ENCODE measurements at regions not wholly inside any gene's neighbourhood (a gene's known extent, or its start where the extent isn't known, plus 50 kb on each side); places are given as distances from the start of the nearest gene placed in this dataset.
A peak's percentile ranks its signal among the peaks of the same experiment; 100 is the strongest.

DNA sequence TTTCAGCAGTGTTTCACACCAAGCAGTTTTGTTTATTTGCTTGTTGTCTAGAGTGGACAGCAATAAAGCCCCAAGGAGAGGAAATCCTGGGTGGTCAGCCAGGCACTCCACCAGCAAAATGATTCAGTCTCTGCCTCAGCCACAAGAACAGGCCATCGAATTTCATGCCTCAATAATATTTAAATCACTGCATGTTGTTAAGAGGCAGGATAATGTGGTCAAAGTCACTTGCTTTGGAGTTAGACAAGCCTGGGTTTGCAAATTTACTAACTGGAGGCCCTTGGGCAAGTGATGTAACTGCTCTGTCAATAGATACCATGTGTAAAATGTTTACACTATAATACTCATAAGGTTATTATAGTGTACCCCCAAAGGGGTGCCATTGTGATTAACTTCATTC is 349.6 kb downstream of the LMO4 start:
- no peak for DNase-seq (ENCODE audit: low read depth in 2 of 2)

DNA sequence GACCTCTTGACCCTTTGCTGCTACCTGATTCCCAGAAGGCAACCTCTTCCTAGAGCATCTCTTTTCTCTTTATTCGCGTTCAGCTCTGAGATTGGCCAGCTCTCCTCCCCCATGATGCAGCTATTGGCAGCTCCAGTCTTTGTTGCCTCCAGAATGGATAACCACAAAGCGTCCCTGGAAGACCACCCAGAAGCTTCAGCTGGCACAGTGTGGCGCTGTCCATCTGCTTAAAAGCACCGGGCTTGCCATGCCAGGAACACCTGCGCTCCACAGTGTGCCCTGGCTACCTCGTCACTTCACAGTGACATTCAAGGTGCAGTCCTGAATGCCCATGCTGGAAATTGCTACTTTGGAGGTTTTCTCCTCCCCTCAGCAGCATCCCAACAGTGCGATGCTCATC is 353.9 kb downstream of the LMO4 start:
- DNase-seq (ENCODE audit: low read depth in 2 of 2), result no peak

DNA sequence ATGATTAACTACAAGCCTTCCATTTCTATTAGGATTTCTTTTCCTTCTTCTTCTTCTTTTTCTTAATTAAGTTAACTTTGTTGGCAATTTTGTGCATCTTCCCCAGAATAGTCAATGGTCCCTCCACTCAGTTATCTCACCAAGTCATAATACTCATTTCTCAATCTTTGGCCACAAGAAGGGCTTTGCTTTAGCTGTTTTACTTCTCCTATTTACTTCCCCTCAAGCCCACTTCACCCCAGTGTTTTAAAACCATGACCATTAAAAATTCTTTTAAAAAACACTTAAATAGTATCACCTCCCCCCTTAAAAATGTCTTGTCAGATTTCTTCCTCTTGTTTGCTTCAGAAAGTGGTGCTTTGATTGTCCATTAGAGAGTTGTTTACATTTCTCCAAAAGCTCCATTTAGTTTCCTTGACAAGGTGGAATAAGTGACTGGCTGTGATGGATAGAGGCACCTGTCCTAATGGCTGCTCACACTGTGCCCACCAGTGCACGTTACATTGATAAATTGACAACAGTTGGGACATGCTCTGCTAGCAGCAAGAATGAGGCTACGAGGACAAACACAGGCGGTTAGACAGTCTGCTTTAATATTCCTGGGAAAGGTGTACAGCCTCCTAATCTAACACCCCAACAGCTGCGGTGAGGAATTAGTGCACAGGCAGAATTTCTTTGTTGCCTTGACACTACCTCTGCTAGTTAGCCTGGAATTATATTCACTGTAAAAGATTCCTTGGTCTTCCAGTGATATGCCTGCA is 354.7 kb downstream of the LMO4 start:
- no peak for DNase-seq (ENCODE audit: low read depth in 2 of 2)

DNA sequence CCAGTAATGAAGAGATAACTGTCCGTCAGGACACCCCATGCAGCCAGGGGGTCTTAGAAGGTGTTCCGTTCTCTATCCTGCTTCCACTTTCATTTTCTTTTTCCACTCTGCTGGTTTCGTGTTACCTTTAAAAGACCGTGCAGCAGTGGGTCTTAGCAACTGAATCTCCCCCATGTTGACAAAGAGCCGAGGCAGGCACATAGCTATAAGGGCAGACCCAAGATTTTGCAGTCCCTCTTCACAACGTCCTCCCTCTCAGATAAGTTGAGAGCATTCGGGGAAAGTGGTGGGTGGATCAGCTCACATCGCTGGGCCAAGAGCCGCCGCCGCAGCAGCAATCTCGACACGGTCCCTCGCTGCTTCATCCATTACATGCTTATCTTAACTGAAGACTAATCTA is 355.5 kb downstream of the LMO4 start:
- peak; percentile 29 to 46 for DNase-seq (ENCODE audit: low read depth in 2 of 2)

DNA sequence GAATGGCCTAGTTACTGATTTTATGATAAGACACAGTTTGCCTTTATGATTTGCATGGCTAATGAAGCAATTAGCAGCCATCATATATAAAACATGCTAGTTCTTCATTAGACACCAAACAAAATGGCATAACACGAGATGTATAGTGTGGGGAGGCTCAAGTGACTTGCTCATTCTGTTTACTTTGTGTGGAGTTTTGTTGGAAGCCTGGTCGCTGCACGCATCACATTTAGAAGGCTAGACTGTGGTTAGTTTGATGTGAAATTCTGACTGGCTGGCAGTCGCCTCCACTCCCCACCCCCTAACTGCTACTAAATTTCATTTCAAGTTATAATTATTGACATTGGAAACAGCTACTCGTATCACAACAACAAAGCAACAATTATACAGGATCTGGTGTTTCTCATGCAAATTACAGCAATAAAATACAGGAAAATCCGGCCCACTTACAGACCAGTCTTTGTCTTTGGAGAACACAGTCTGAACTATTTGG is 356.1 kb downstream of the LMO4 start:
- DNase-seq (ENCODE audit: low read depth in 2 of 2), result peak; percentile 12 to 23

DNA sequence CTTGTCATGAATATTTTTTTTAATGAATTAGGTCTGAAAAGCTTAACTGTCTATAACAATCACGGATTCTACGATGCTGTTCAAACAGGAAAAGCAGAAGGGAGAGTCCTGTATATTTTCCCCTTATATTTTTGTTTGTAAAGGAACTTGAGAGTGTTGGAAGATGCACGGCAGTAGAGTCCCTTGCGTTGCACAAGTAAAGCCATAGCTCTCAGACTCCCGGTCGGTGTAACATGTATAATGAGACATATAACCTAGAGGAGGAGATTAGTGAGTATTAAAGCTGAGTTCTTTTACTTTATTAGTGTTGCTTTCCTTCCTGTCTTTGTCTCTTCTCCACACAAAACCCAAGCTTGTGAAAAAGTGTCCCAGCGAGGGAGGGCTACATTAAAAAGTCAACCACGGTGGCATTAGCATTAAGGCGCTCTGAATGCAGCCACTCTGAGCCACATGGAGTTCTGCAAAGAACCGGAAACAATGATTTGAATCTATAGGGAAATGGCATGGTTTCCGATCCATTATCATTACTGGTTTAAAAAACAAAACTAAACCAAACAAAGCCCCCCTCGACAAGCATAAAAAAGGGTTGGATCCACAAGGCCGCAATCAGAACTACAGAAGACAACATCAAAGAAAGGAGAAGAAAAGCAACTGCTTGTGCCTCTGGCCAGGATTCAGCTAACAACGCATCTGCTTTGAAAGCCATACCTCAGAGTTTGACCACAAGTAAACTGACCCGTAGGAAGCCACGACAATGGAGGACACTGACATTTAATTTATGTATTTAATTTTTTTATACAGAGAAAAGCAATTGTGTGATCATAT is 356.8 kb downstream of the LMO4 start:
- peak in 1 of 2 donors; percentile 1 for DNase-seq (ENCODE audit: low read depth in 2 of 2)

DNA sequence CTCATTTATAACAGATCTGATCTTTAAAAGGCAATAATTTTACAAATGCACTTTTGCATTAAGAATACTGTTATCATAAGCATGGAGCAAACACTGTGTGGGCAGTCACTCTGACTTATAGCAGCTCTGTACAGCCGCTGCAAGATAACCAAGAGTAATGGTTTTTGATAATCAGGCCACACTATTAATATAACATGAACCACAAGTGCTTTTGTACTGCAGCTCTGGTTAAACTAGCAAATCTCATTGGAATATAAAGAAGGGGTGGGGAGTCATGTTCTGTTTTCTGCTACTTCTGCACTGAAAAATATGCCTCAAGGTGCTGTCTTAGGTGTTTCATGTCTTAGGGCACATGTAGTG is 357.4 kb downstream of the LMO4 start:
- no peak for DNase-seq (ENCODE audit: low read depth in 2 of 2)

DNA sequence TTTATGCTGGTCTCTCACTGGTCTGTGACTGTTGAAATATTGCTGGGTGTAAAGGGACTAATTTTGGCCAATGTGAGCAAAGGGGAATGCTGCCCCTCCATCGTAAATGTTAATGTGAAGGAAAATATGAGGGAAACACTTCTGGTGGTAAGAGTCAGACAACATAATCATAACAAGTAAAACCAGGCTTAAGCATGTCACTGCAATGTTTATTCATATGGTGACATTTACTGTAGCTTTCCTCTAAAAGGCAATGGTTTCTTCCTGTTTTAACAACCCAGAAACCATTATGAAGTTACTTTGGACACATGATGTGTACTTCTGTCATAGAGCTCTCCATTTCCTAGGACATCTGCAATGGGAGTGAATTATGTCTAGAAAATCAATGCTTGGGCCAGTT is 358.0 kb downstream of the LMO4 start:
- no peak for DNase-seq (ENCODE audit: low read depth in 2 of 2)

DNA sequence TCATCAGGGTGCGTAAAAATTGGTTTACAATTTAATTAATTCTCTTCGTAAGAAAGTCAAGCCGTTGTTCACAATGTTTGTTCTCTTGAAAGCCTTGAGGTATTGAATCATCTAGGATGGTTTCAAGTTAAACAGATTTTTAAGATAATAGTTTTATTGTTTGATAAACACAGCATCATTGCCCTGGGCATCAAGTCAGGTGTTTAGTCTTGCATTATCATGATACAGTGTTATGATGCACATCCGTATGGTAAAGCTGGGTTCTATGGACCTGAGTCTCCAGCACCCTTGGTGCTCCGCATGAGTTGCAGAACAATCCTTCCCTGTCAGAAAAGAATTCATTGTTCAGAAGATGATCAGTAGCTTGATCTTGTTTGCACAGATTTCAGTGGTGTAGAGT is 359.5 kb downstream of the LMO4 start:
- no peak for DNase-seq (ENCODE audit: low read depth in 2 of 2)

DNA sequence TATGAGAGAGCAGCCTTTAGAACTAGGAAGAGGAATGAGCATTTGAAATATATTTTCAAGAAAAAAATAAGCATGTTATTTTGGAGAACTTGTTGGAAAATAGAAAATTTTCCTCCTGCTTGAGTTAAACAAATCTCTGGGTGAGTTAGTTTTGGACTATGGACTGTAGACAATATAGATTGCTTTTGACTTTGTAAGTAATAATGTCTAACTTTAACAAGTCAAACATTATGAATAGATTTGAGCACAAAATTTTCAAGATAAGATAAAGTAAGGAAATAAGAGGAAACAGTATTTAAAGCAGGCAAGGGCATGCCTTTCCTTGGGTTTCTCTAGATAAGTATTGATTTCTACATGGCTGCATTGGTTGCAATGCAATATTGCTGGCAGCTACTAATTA is 360.8 kb downstream of the LMO4 start:
- no peak for DNase-seq (ENCODE audit: low read depth in 2 of 2)

DNA sequence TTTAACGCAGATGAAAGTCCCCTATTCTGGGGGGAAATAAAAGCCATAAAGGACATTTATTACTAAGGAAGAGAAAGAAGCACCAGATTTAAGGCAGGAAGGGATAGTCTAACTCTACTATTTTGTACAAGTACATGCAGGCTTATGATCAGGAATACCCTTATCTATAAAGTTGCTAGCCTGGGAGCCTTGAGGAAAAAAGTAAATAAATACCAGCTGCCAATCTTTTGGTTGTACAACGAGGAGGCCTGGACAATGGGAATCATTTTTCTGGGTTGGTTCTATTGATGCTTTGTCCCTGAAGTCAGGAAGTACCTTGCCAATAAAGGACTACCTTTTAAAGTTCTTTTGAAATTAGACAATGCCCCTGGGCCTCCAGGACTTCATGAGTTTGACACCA is 367.8 kb downstream of the LMO4 start:
- no peak for DNase-seq (ENCODE audit: low read depth in 2 of 2)

DNA sequence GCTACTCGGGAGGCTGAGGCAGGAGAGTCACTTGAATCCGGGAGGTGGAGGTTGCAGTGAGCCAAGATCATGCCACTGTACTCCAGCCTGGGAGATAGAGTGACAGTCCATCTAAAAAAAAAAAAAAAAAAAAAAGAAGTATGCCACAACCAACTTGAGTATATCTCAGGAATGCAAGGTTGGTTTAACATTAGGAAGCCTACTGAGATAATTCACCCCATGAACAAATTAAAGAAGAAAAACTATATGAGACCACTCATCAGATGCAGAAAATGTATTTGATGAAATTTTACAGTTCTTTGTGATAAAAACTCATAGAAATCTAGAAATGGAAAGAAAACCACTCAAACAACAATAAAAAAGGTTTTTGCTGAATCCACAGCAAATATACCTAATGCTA is 373.8 kb downstream of the LMO4 start:
- DNase-seq (ENCODE audit: low read depth in 2 of 2), result no peak

DNA sequence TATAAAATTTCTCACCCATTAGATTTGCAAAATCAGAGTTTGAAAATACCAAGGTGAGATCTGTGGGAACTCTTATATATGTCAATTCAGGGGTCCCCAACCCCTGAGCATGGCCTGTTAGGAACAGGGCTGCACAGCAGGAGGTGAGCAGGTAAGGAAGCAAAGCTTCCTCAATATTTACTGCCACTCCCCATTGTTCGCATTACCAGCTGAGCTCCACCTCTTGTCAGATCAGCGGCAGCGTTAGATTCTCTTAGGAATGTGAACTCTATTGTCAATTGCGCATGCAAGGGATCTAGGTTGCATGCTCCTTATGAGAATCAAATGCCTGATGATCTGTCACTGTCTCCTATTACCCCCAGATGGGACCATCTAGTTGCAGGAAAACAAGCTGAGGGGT is 376.6 kb downstream of the LMO4 start:
- DNase-seq (ENCODE audit: low read depth in 2 of 2), result no peak

DNA sequence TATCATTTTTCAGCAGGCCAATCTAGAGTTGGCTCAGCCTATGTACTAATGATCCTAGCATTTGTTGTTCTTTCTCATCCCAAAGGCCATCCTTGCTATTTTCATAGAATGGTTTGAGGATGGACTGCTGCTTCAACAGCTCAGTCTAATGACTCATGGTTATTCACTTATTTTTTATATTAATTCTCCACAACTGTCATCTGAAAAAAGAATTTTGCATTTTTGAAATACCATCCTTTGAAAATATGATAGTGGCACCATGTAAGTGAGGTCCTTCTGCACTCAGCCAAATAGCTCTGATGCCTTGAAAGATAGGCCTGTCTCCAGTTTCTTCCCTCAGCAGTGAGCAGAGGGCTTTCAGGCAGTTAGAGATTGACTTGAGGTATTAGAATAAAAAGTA is 377.5 kb downstream of the LMO4 start:
- DNase-seq (ENCODE audit: low read depth in 2 of 2), result no peak

DNA sequence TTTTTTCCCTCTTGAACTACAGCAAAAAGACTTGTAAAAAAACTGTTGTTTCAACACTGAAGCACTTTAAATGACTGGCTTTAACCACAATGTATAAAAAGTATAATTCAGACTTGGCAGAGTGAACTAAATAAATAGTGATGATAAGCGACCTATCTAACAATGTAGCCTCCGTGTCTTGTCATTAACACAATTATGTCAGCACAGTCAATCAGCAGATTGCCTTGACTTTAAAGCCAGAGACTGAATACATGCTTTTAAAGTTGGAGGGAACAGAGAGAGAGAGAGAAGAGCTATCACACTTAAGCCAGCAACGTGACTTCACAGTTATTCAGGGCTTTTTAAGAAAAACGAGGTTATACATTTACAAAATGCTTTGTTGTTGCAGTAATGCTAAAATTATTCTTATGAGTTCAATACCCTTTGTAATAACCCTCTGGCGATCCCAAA is 378.1 kb downstream of the LMO4 start:
- DNase-seq (ENCODE audit: low read depth in 2 of 2), result no peak

DNA sequence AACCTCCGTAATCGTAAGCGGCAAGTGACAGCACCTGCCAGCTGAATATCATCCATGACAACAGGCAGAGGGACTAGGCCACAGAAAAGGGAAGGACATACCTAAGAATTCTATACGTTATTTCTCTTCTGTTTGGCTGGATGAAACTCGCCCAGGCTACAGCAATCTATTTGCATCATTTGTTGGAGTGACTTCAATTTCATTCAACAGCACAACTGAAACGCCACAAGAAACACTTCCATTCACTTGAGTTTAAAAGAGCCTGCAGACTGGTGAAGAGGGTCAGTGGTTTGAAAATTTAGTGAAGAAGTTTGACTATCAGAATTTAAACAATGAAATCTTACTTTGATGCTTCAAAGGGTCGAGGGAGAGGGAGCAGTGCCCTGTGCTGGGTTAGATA is 378.7 kb downstream of the LMO4 start:
- no peak for DNase-seq (ENCODE audit: low read depth in 2 of 2)

DNA sequence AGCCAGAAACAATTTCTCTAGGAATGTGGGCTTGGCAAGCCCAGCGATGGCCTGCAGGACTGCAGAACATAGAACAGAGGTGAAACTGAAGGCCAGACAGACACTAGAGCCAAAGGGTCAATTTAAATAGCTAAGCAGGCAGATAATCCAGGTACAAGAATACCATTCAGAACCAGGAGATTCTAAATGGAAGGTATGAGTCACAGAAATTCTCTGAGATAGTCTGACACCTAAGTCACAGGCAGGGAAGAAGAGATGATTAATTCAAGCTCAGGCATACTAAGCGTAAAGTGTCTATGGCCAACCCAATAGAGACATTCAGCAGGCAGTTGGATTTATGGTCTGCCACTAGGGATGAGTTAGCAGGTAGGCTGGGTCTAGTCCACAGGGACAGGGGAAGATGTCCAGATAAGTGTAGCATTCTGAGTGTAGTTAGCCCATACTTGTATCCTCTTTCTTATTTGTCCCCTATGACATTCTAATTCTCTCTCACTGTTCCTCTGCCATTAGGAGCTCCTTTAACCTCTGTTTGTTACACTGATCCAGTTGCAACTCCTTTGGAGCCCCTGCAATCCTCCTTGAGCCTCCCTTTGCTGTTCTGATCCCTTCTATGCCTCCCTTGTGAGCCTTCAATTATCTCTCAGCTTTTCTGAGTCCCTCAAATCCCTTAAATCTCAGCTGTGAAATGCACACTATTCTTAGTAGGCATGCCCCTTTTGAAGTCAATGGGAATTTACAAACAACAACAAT is 383.8 kb downstream of the LMO4 start:
- no peak for DNase-seq (ENCODE audit: low read depth in 2 of 2)

DNA sequence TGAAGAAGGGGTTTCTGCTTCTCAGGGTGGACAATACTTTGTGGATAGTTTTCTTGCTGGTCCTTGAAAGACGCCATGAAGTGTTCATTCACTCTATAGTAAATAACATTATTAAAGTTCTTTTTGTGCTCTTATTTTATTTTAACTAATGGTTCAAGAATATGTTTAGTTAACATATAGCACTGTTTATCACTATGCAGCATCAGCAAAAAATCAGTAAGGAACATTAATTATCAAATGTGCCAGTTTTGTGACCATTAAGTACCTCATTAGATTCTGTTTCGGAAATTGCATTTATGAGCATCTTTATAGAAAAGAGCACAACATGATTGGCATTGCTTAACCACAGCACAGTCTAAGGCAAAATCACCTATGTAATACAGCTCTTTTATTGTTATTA is 385.6 kb downstream of the LMO4 start:
- DNase-seq (ENCODE audit: low read depth in 2 of 2), result no peak

DNA sequence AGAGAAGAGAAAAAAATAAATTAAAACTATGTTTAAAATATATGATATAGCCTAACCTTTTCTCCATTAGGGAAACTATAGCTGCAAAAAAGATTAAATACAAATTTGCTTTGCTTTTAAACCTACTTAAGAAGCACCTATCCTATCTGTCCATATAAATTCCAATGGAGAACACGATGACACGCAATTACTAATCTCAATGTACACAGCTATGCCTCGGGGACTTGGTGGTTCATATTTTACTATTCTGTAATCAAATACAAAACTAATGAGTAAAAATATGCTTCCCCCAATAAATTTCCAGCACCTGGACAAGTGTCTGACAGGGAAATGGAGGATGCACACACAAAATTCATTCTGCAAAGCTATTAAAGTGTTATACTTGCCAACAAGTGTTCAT is 386.4 kb downstream of the LMO4 start:
- DNase-seq (ENCODE audit: low read depth in 2 of 2), result no peak

DNA sequence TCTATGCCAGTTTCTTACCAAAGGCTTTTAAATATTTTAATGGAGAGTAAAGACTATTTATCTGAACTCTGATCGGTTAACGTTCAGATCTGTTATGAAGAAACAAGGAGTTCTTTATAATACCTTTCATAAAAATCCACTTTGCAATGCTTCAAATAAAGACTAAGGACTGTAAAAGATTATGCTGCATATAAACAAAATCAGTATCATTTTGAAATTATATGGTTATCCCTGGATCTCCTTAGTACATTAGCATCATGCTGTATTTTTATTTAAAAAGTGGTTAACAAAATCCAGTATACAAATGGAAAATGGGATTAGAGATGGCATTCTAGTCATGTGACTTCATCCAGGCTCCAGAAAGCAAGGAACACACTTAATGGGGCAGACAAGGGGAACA is 386.8 kb downstream of the LMO4 start:
- no peak for DNase-seq (ENCODE audit: low read depth in 2 of 2)

DNA sequence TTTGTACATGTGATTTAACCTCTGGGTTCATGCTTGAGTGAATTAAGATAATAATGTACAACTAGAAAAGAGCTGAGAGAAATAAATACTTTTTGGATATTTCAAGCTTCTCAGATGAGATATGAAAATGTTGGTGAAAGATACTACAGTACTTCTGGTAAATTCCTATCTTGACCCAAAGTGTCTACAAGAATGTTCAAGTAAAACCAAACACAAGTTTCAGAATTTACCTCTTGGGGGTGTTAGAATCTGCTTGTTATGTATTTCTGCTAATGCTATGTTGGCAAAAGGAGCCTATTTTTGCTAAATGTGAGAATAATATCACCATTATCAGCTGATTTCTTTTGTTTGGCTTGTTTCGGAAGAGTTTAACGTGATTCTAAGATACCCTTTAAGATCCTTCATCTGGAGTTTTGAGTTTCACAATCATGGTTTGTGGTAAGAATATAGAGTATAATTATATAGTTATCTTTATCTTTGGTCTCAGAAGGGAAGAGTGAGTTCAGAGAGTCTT is 388.5 kb downstream of the LMO4 start:
- DNase-seq (ENCODE audit: low read depth in 2 of 2), result no peak
